ENCODE measurements at regions not wholly inside any gene's neighbourhood (a gene's known extent, or its start where the extent isn't known, plus 50 kb on each side); places are given as distances from the start of the nearest gene placed in this dataset.

GRCh38 chr17:59451706-59452105, 113.7 kb upstream of the DHX40 start:
- DNase-seq (ENCODE audit: low spot score): no peak

- no peak for DNase-seq (ENCODE audit: low spot score)
Observed at GRCh38 chr17:59454633-59455105, 110.7 kb upstream of the DHX40 start.

- no peak for DNase-seq (ENCODE audit: low spot score)
Observed at GRCh38 chr17:59456428-59456827, 109.0 kb upstream of the DHX40 start.

- DNase-seq (ENCODE audit: low spot score): no peak
Observed at GRCh38 chr17:59456923-59457615, 108.3 kb upstream of the DHX40 start.

- no peak for DNase-seq (ENCODE audit: low spot score)
Observed at GRCh38 chr17:59462385-59462784, 103.0 kb upstream of the DHX40 start.

GRCh38 chr17:59464246-59464645, 101.2 kb upstream of the DHX40 start:
- no peak for DNase-seq (ENCODE audit: low spot score)

GRCh38 chr17:59465949-59466307, 99.5 kb upstream of the DHX40 start:
- DNase-seq (ENCODE audit: low spot score): no peak

GRCh38 chr17:59466946-59467801, 98.2 kb upstream of the DHX40 start:
- no peak for DNase-seq (ENCODE audit: low spot score)

GRCh38 chr17:59469786-59470485, 95.5 kb upstream of the DHX40 start:
- DNase-seq (ENCODE audit: low spot score): no peak

GRCh38 chr17:59470624-59471297, 94.6 kb upstream of the DHX40 start:
- DNase-seq (ENCODE audit: low spot score): no peak

GRCh38 chr17:59476413-59476812, 89.0 kb upstream of the DHX40 start:
- no peak for DNase-seq (ENCODE audit: low spot score)

GRCh38 chr17:59479141-59479540, 86.3 kb upstream of the DHX40 start:
- no peak for DNase-seq (ENCODE audit: low spot score)

GRCh38 chr17:59483860-59484259, 81.5 kb upstream of the DHX40 start:
- DNase-seq (ENCODE audit: low spot score): no peak

GRCh38 chr17:59485015-59485414, 80.4 kb upstream of the DHX40 start:
- no peak for DNase-seq (ENCODE audit: low spot score)

GRCh38 chr17:59485946-59486345, 79.5 kb upstream of the DHX40 start:
- DNase-seq (ENCODE audit: low spot score): no peak

GRCh38 chr17:59487161-59487873, 78.1 kb upstream of the DHX40 start:
- no peak for DNase-seq (ENCODE audit: low spot score)

GRCh38 chr17:59488805-59489204, 76.6 kb upstream of the DHX40 start:
- no peak for DNase-seq (ENCODE audit: low spot score)

GRCh38 chr17:59490216-59490615, 75.2 kb upstream of the DHX40 start:
- no peak for DNase-seq (ENCODE audit: low spot score)

- DNase-seq (ENCODE audit: low spot score): no peak
Observed at GRCh38 chr17:59491353-59492090, 73.9 kb upstream of the DHX40 start.

GRCh38 chr17:59492091-59492451, 73.3 kb upstream of the DHX40 start:
- DNase-seq (ENCODE audit: low spot score): peak; percentile 22

- DNase-seq (ENCODE audit: low spot score): no peak
Observed at GRCh38 chr17:59493867-59494266, 71.5 kb upstream of the DHX40 start.

All from HT-29 (cell line).